T-cell (primary cell): ENCODE measurements at regions not wholly inside any gene's neighbourhood (a gene's known extent, or its start where the extent isn't known, plus 50 kb on each side); places are given as distances from the start of the nearest gene placed in this dataset.
"Not testable (repeated sequence)": the region's sequence is repeated elsewhere in the genome, so short reads cannot be mapped to it uniquely, and the experiment has no call there.

Experiments
- ATAC-seq, 4 experiments: fragments of 200-7000 bp in 3 of 4; fragments of 150-1000 bp in 1 of 4; cut with Tn5 transposase; replicated peaks in 1 of 4; 1 replicate in 3 of 4; 2 replicates in 1 of 4; pipeline ENCODE4 v1.10.0; 2021; ENCODE audit warnings: moderate library complexity in 3 of 4, mild to moderate bottlenecking in 2 of 4, moderate number of reproducible peaks in 1 of 4
- CTCF ChIA-PET, 2 donors: fragments of 300-600 bp; sonication (Branson Sonifier 250); formaldehyde crosslinking; loops; one replicate each; lab custom pipeline; 2022; ENCODE audit warnings: antibody characterized with exemption in 2 of 2; lab: Charles Lee
- POLR2A ChIA-PET, 2 donors: fragments of 300-600 bp; sonication (Branson Sonifier 250); formaldehyde crosslinking; loops; one replicate each; lab custom pipeline; 2022; ENCODE audit warnings: antibody characterized with exemption in 2 of 2; lab: Charles Lee
- DNase-seq, 35 experiments: peaks; one replicate each; pipeline versions ENCODE4 v3.0.0 to v3.0.0-alpha.2; 2013 to 2023
- H3K27ac ChIP-seq: one replicate; pipeline ENCODE4 v1.5.1; 2013; ENCODE audit warnings: low read length
- H3K27me3 ChIP-seq, 2 experiments: replicated peaks in 1 of 2; 1 replicate in 1 of 2; 2 replicates in 1 of 2; pipeline versions ENCODE4 v1.6.1 to v1.7.0; 2013; ENCODE audit warnings: low read length in 1 of 2, mixed read lengths in 1 of 2; ENCODE audit not compliant: control insufficient read depth in 2 of 2, insufficient read depth in 2 of 2; ENCODE audit errors: extremely low read depth in 1 of 2
- H3K36me3 ChIP-seq, 2 donors: 1 replicate in 1 of 2; 2 replicates in 1 of 2; pipeline versions ENCODE4 v1.6.1 to v1.7.0; 2013; ENCODE audit warnings: low read length in 1 of 2; ENCODE audit not compliant: control insufficient read depth in 2 of 2, insufficient read depth in 1 of 2; ENCODE audit errors: extremely low read depth in 1 of 2
- H3K4me1 ChIP-seq, 2 experiments: 1 replicate in 1 of 2; 2 replicates in 1 of 2; pipeline versions ENCODE4 v1.6.1 to v1.7.0; 2013; ENCODE audit warnings: low read length in 2 of 2, mixed read lengths in 1 of 2; ENCODE audit not compliant: insufficient read depth in 2 of 2, control insufficient read depth in 1 of 2; ENCODE audit errors: extremely low read depth in 1 of 2
- H3K4me3 ChIP-seq, 2 donors: 1 replicate in 1 of 2; 2 replicates in 1 of 2; pipeline versions ENCODE4 v1.5.1 to v1.7.0; 2013; ENCODE audit warnings: mild to moderate bottlenecking in 2 of 2, low read length in 1 of 2, moderate library complexity in 1 of 2; ENCODE audit not compliant: control insufficient read depth in 1 of 2; ENCODE audit errors: extremely low read depth in 1 of 2
- H3K9me3 ChIP-seq: 2 replicates; pipeline ENCODE4 v1.7.0; 2013
- H3K27ac Mint-ChIP-seq, 2 donors: one replicate each; pipeline ENCODE4 v1.8.0; 2020 to 2021; ENCODE audit warnings: mild to moderate bottlenecking in 2 of 2, mixed read lengths in 2 of 2
- H3K27me3 Mint-ChIP-seq, 2 donors: one replicate each; pipeline ENCODE4 v1.8.0; 2021 to 2022; ENCODE audit warnings: mixed read lengths in 2 of 2
- H3K36me3 Mint-ChIP-seq: one replicate; pipeline ENCODE4 v1.8.0; 2021; ENCODE audit warnings: mixed read lengths
- H3K4me1 Mint-ChIP-seq, 3 donors: one replicate each; pipeline ENCODE4 v1.8.0; 2020 to 2022; ENCODE audit warnings: mixed read lengths in 3 of 3, mild to moderate bottlenecking in 1 of 3
- H3K4me3 Mint-ChIP-seq, 3 donors: one replicate each; pipeline ENCODE4 v1.8.0; 2020 to 2022; ENCODE audit warnings: mild to moderate bottlenecking in 3 of 3, mixed read lengths in 3 of 3, moderate library complexity in 3 of 3
- H3K9me3 Mint-ChIP-seq, 3 donors: one replicate each; pipeline ENCODE4 v1.8.0; 2020 to 2022; ENCODE audit warnings: mixed read lengths in 3 of 3
- WGBS: methylation state at CpG from one replicate; pipeline ENCODE4 v1.1.5; 2013; ENCODE audit warnings: missing lambda C conversion rate; ENCODE audit not compliant: insufficient coverage; 5-methylcytosine and 5-hydroxymethylcytosine counted together

GRCh38 chr5:44951371-44951770 lies 142.6 kb downstream of the MRPS30 start:
- 60% methylated on average over 1 of the region's 3 CpGs for WGBS
- Mint-ChIP-seq H3K4me3 (no peak overlapping the region), H3K27ac (no peak overlapping the region), H3K27me3 (no peaks in the 10 kb centered on the region), H3K4me1 (no peaks in the 10 kb centered on the region), H3K9me3 (peaks cover 0 to 3% (median 2%) of the 10 kb centered on the region in 3 donors), H3K36me3 (no peaks in the 10 kb centered on the region)
- Histone ChIP-seq H3K4me3 (no peak overlapping the region), H3K9me3 (no peaks in the 10 kb centered on the region), H3K27me3 (no peaks in the 10 kb centered on the region), H3K4me1 (no peaks in the 10 kb centered on the region), H3K36me3 (no peaks in the 10 kb centered on the region), H3K27ac (no peak overlapping the region)
- DNase-seq (no peak), ATAC-seq (no peak)
- ChIA-PET CTCF (no interaction called here), POLR2A (no interaction called here)

- no peak overlapping the region for H3K27ac Mint-ChIP-seq
- DNase-seq (no peak), ATAC-seq (no peak)
- H3K4me1 Mint-ChIP-seq, result no peaks in the 10 kb centered on the region
- WGBS, result no CpG with 5 or more reads among the region's 1 CpG
- peaks cover 0 to 5% (median 3%) of the 10 kb centered on the region in 3 donors for H3K9me3 Mint-ChIP-seq
- H3K4me1 ChIP-seq, result no peaks in the 10 kb centered on the region
- CTCF ChIA-PET, result no interaction called here
- no peaks in the 10 kb centered on the region for H3K27me3 ChIP-seq
- POLR2A ChIA-PET, result no interaction called here
- H3K9me3 ChIP-seq, result no peaks in the 10 kb centered on the region
- H3K36me3 ChIP-seq, result no peaks in the 10 kb centered on the region
- no peak overlapping the region for H3K4me3 Mint-ChIP-seq
- H3K4me3 ChIP-seq, result no peak overlapping the region
- H3K36me3 Mint-ChIP-seq, result no peaks in the 10 kb centered on the region
- H3K27me3 Mint-ChIP-seq, result no peaks in the 10 kb centered on the region
- H3K27ac ChIP-seq, result no peak overlapping the region
Observed at GRCh38 chr5:44952376-44952775, 143.6 kb downstream of the MRPS30 start.

- no peaks in the 10 kb centered on the region for H3K4me1 ChIP-seq
- Mint-ChIP-seq H3K27ac (no peak overlapping the region), H3K27me3 (no peaks in the 10 kb centered on the region), H3K4me1 (no peaks in the 10 kb centered on the region), H3K4me3 (no peak overlapping the region), H3K36me3 (no peaks in the 10 kb centered on the region), H3K9me3 (peaks cover 0 to 5% (median 3%) of the 10 kb centered on the region in 3 donors)
- CTCF ChIA-PET, result no interaction called here
- no peaks in the 10 kb centered on the region for H3K9me3 ChIP-seq
- H3K27ac ChIP-seq, result no peak overlapping the region
- ATAC-seq, result no peak
- POLR2A ChIA-PET, result interaction anchor here in 1 of 2 donors (0.6 kb wide), 1 partner anchor 121 kb away, joined by 3 read pairs; no protein-coding TSS in a partner anchor
- no peak overlapping the region for H3K4me3 ChIP-seq
- no peaks in the 10 kb centered on the region for H3K27me3 ChIP-seq
- H3K36me3 ChIP-seq, result no peaks in the 10 kb centered on the region
- no peak for DNase-seq
- WGBS, result no CpG with 5 or more reads among the region's 2 CpGs
Observed at GRCh38 chr5:44953078-44953477, 144.3 kb downstream of the MRPS30 start.

DNA sequence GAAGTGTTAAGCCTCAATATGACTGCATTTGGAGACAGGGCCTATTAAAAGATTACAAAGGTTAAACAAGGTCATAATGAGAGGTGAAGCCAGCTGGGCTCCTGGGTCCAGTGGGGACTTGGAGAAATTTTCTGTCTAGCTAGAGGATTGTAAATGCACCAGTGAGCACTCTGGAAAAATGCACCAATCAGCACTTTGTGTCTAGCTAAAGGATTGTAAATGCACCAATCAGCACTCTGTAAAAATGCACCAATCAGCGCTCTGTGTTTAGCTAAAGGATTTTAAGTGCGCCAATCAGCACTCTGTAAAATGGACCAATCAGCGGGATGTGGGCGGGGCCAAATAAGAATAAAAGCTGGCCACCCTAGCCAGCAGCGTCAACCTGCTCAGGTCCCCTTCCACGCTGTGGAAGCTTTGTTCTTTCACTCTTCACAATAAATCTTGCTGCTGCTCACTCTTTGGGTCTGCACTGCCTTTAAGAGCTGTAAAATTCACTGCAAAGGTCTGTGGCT lies 150.3 kb downstream of the MRPS30 start:
- DNase-seq, ATAC-seq, H3K4me3 ChIP-seq, H3K27ac ChIP-seq, H3K9me3 Mint-ChIP-seq, H3K4me3 Mint-ChIP-seq, H3K36me3 Mint-ChIP-seq, CTCF ChIA-PET, H3K4me1 Mint-ChIP-seq, H3K9me3 ChIP-seq, POLR2A ChIA-PET, H3K27me3 ChIP-seq, H3K27me3 Mint-ChIP-seq, H3K4me1 ChIP-seq, H3K36me3 ChIP-seq, H3K27ac Mint-ChIP-seq: not testable (repeated sequence)
- 77% methylated on average over 5 of the region's 6 CpGs for WGBS

- Mint-ChIP-seq H3K27ac (no peak overlapping the region), H3K9me3 (peaks cover 3 to 6% (median 6%) of the 10 kb centered on the region in 3 donors), H3K27me3 (no peaks in the 10 kb centered on the region), H3K4me3 (no peak overlapping the region), H3K36me3 (no peaks in the 10 kb centered on the region), H3K4me1 (no peaks in the 10 kb centered on the region)
- WGBS, result no CpG with 5 or more reads among the region's 4 CpGs
- Histone ChIP-seq H3K27ac (no peak overlapping the region), H3K4me1 (no peaks in the 10 kb centered on the region), H3K27me3 (no peaks in the 10 kb centered on the region), H3K36me3 (no peaks in the 10 kb centered on the region), H3K4me3 (no peak overlapping the region), H3K9me3 (no peaks in the 10 kb centered on the region)
- CTCF ChIA-PET, result no interaction called here
- DNase-seq, result no peak
- POLR2A ChIA-PET, result no interaction called here
- no peak for ATAC-seq
Observed at GRCh38 chr5:44969825-44970224, 161.1 kb downstream of the MRPS30 start.

- H3K4me1 Mint-ChIP-seq, H3K36me3 ChIP-seq, CTCF ChIA-PET, H3K27me3 Mint-ChIP-seq, POLR2A ChIA-PET, H3K4me3 ChIP-seq, DNase-seq, H3K27ac ChIP-seq, ATAC-seq, H3K4me1 ChIP-seq, H3K27me3 ChIP-seq, H3K36me3 Mint-ChIP-seq, H3K27ac Mint-ChIP-seq, H3K4me3 Mint-ChIP-seq, H3K9me3 Mint-ChIP-seq, H3K9me3 ChIP-seq: not testable (repeated sequence)
- 100% methylated on average over 1 of the region's 2 CpGs for WGBS
Observed at GRCh38 chr5:44970963-44971362, 162.2 kb downstream of the MRPS30 start.

DNA sequence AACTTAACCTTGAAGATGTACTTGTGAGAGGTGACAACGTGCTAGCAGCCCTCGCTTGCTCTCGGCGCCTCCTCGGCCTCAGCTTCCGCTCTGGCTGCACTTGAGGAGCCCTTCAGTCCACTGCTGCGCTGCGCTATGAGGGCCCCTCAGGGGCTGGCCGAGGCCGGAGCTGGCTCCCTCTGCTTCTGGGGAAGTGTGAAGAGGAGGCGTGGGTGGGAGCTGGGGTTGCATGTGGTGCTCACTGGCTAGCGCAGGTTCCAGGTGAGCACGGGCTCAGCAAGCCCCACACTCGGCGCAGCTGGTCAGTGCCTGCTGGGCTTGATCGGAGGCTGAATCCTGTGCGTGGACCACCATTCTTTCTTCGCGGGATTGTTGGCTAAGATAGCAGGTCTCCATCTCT lies 166.1 kb downstream of the MRPS30 start:
- ChIA-PET POLR2A (no interaction called here), CTCF (no interaction called here)

More for the DNA sequence above, 166.1 kb downstream of the MRPS30 start:
- no peak overlapping the region for H3K4me3 ChIP-seq
- H3K27ac ChIP-seq, result no peak overlapping the region
- no peaks in the 10 kb centered on the region for H3K4me1 Mint-ChIP-seq
- H3K36me3 ChIP-seq, result no peaks in the 10 kb centered on the region
- no peak overlapping the region for H3K4me3 Mint-ChIP-seq
- H3K27me3 ChIP-seq, result no peaks in the 10 kb centered on the region
- 87% methylated on average over 16 of the region's 19 CpGs for WGBS
- ATAC-seq (no peak), DNase-seq (no peak)
- no peaks in the 10 kb centered on the region for H3K4me1 ChIP-seq
- H3K9me3 ChIP-seq, result no peaks in the 10 kb centered on the region
- H3K27me3 Mint-ChIP-seq, result no peaks in the 10 kb centered on the region
- H3K27ac Mint-ChIP-seq, result no peak overlapping the region
- no peaks in the 10 kb centered on the region for H3K36me3 Mint-ChIP-seq
- H3K9me3 Mint-ChIP-seq, result peaks cover 14 to 19% (median 16%) of the 10 kb centered on the region in 3 donors
